GM12892 (cell line): ENCODE measurements at regions not wholly inside any gene's neighbourhood (a gene's known extent, or its start where the extent isn't known, plus 50 kb on each side); places are given as distances from the start of the nearest gene placed in this dataset.

ENCODE experiments used
- DNase-seq: peaks from one replicate; pipeline ENCODE4 v3.0.0; 2011; ENCODE audit not compliant: insufficient read length
- FAIRE-seq: peaks from 2 replicates; lab custom pipeline; 2011; peaks lifted over from hg19 to GRCh38; lab: Jason Lieb, UNC
- POLR2A ChIP-seq: IDR thresholded peaks from 2 replicates; pipeline ENCODE4 v1.6.1; 2011; ENCODE audit warnings: low read depth, low read length, control low read depth
- POLR2AphosphoS5 ChIP-seq: IDR thresholded peaks from 2 replicates; pipeline ENCODE4 v1.6.1; 2011; ENCODE audit warnings: low read depth, low read length, control low read depth
- TAF1 ChIP-seq: IDR thresholded peaks from 2 replicates; pipeline ENCODE4 v1.6.1; 2011; ENCODE audit warnings: low read depth, mild to moderate bottlenecking, control low read depth, low read length, borderline replicate concordance

DNA sequence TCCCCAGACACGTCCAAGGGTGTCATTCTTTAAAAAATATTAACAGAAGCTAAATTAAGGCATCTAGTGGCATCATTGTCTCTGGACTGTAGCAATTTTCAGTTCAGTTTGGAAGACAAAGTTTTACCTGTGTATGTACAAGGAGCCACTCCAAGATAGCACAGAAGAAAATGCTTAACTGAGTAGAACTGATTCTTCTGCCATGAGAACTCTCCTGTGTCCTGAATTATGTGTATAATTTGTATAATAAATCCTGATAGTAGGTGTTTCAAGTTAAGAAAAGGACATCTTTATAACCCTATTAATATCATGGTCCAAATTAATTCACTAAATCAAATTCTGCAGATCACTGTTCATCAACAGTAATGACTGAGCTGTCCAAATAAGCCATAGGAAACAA lies 1104.0 kb downstream of the XPNPEP1 start:
- FAIRE-seq (no peak), DNase-seq (no peak)
- TF ChIP-seq TAF1 (no peak), POLR2A (no peak), POLR2AphosphoS5 (no peak)

DNA sequence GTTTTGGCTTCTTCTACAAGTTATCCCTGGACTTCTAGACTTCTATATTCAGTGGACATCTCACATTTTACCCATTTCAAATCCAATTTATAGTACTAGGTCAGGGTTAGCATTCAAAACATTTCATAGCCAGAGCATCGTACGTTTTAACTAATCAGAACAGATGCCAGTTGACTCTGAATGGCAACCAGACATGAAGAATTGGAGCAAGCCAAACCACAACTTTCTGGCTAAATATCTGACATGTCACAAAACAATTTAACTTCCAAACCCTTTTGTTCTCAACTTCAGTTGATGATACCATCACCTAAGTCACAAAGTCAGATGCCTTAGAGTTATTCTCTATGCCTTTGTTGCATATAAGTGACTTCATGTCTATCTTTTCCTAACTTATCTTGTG lies 1105.7 kb downstream of the XPNPEP1 start:
- TF ChIP-seq POLR2A (no peak), POLR2AphosphoS5 (no peak), TAF1 (no peak)
- DNase-seq (no peak), FAIRE-seq (no peak)

DNA sequence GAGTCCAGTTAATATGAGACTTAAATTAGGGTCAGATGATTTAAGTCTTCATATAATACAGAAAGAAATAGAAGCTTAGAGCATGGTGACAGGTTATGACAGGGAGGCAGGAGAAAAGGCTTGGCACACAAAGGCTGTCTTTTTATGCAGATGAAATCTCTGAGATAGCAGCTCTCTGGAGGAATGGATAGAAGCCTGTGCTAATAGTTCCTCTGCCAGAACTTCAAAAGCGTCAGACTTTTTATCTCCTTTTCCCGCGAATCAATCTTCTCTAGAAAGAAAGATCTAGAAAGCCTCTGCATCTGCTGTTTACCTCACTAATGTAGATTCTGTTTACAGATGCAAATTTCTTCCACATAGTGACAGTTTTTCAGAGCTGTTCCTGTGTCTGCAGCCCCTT lies 1106.2 kb downstream of the XPNPEP1 start:
- no peak for FAIRE-seq
- no peak for DNase-seq
- TF ChIP-seq TAF1 (no peak), POLR2AphosphoS5 (no peak), POLR2A (no peak)

DNA sequence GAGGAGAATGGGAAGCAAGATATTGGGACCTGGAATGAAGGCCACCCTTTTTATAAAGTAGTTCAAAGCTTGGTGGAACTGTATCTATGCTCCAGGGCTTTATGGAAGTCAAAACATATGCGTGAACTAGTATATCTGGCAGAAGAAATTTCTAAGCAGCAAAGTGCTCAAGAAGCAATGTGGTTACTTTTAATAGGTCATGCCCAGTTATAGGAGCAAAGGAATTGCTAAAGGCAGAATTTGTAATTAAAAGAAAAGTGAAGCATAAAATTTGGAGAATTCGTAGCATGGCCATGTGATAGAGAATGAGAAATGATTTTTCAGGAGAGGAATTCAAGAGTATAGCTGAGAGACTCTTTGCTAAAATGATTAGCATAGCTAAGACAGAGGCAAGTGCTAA lies 1110.4 kb downstream of the XPNPEP1 start:
- TF ChIP-seq TAF1 (no peak), POLR2AphosphoS5 (no peak), POLR2A (no peak)
- FAIRE-seq = no peak

DNA sequence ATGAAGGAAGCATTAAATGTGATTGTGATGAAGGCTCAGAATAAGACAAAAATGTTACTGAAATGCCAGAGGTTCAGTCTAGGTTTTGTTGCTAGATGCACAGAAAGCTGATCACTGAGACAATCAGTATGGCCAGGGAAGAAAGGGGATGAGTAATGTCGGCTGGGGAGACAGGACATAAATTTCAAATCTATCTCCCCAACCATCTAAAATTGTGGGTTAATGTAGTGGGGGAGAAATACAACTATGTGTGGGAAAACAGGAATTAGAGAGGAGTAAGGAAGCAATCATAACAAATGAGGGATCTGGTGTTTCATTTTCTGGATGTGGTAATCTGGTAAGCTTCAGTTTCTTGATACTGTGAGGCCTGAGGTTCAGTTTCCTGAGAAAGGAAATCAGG lies 1111.0 kb downstream of the XPNPEP1 start:
- FAIRE-seq (no peak), DNase-seq (no peak)
- no peak for TF ChIP-seq TAF1
- TF ChIP-seq POLR2A = no peak
- no peak for TF ChIP-seq POLR2AphosphoS5

More for the DNA sequence above, 1110.4 kb downstream of the XPNPEP1 start:
- no peak for DNase-seq

DNA sequence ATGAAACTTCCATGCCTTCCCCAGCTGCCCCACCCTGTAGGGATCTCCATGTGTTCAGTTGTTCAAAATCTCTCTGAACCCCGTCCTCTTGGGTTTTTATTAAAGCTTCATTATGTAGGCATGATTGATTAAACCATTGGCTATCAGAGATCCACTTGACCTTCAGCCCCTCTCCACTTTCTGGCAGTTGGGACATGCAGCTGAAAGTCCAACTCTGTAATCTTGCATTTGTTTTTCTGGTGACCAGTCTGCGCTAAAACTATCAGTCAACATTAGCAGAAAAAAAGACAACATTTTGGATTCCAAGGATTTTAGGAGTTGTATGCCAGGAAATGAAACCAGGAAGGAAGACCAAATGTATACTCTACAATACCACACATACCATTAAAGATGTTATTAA lies 1115.1 kb downstream of the XPNPEP1 start:
- DNase-seq = no peak
- FAIRE-seq = no peak
- TF ChIP-seq POLR2A = no peak

DNA sequence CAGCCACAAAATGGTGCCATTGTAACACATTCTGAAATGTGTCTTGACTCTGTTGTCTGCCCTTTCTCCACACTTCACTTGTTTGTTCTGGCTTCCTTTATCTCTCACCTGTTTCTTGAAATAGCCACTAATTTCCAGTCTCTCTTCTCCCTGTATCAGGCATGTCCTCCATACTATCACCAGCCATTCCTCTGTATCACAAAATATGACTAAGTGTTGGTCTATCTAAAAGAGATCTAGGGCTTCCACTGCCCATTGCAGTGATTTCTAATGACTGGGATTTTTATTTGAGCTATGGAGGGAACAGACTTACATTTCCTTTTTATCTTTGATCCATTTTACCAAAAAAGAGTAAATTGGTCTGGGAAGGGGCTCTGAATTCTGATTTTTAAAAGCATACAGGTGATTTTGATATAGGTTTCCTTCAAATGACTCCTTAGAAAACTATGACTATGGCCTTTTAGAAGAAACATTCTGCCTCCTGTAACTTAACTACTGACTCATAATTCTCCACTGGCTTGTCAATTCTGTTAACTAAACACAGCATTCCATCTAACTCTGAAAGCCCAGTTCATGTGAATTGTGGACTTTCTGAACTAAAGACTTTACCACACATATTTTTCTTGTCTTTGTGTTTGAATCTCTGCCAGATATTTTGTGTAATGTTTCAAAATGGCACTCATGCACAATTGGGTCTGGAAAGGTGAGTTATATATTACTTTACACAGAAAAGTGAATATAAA lies 1121.4 kb downstream of the XPNPEP1 start:
- DNase-seq (no peak), FAIRE-seq (no peak)
- TF ChIP-seq TAF1 (no peak), POLR2A (no peak), POLR2AphosphoS5 (no peak)

DNA sequence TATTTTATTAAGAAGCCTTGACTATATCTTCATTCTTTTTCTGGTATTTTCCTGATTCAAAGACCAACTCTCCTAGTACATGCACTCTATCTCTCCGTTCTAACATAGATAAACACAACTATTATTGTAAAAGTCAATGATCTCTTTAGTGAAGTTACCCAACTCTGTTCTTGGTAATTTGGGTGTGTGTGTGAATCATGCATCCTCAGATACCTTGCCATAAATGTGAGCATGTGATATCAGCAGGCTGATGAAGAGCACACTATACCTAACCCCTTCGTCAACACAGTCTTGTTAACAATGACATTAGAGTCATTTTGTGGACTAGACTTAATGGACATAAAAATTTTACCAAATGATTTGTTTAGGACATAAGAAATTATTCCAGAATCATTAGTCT lies 1122.1 kb downstream of the XPNPEP1 start:
- TF ChIP-seq POLR2AphosphoS5 (no peak), TAF1 (no peak), POLR2A (no peak)
- FAIRE-seq (no peak), DNase-seq (no peak)

DNA sequence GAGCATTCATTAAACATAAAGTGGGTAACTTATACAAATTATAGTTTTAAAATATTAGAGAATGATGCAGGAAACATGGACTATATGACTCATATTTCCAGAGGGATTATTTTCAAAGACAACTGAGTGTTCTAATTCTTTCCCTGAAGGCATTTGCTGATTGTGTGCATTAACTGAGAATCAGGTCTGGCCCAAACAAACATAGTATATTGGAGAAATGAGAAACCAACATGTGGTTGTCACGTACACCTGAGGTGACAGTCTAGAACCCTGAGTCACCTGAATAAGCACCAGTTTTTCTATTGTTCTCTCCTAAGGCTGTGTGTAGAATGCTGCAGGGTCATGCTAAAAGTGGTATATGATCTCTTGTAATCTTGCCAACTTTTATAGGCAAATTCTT lies 1125.7 kb downstream of the XPNPEP1 start:
- TF ChIP-seq TAF1 (no peak), POLR2A (no peak), POLR2AphosphoS5 (no peak)
- FAIRE-seq (no peak), DNase-seq (no peak)

DNA sequence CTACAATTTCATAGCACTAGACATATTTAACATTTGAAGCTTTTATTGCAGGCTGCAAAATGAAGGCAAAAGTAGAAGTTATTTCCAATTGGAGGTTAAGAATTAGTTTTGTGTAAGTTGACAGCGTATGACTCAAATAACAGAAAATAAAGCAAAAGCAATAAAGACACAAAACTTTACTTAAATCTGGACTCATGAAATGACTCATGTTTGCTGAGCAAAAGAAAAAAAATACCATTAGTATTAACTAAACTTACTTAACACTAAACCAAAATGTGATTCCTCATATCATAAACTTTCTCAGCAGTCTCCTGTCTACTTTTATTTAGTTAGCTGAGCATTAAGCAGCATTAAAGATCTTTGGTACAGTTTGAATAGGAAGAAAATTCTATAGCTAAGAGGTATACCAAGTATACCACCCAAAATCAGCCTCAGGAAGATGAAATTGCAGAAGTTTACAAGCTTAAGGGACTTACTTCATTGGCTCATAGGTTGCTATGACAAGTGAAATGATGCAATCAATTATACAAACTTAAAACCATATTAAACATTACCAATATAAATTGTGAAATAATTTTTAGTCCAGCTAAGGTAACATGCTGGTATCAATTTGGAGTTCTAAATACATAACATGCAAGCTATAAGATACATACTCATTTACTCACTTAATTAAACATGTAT lies 1131.4 kb downstream of the XPNPEP1 start:
- DNase-seq (no peak), FAIRE-seq (no peak)
- TF ChIP-seq TAF1 = no peak
- TF ChIP-seq POLR2A = no peak
- TF ChIP-seq POLR2AphosphoS5 = no peak

DNA sequence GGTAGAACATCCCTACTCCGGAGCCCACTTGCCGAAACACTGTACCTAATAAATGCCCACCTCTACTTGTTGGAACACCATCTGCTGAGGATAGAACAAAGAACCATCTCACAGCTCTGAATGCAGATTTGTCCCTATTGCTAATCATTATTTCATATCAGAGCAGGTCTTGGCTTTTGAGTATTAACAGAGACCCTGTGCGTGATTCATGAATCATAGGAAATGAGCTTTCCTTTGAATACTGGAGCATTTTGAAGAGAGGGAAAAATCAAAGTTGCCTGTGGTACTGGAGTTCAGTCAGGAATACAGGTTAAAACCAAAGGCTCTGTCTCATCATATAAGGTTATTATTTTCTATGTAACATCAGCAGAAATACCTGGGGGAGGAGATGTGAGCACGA lies 1132.3 kb downstream of the XPNPEP1 start:
- no peak for DNase-seq
- no peak for FAIRE-seq
- TF ChIP-seq POLR2A (no peak), TAF1 (no peak), POLR2AphosphoS5 (no peak)

DNA sequence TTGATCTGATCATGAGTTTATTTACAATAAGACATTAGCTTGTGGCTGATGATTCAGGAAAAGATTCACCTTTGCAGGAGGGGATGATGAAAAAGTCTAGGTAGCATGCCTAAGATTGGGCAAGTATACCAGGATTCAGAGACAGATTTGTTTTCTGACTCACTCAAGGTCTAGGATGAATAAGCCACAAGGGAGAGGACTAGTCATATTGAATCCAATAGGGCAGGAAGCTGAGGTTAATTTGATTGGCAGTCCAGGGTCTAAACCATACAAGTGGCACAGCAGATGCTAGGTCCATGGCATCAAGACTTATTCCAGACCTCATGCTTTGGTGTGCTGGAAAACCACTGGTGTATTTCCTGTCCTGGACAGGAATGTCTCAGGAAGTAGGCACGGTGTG lies 1133.4 kb downstream of the XPNPEP1 start:
- no peak for DNase-seq
- no peak for FAIRE-seq
- no peak for TF ChIP-seq POLR2AphosphoS5
- TF ChIP-seq TAF1 = no peak
- no peak for TF ChIP-seq POLR2A
